ENCODE measurements at regions not wholly inside any gene's neighbourhood (a gene's known extent, or its start where the extent isn't known, plus 50 kb on each side); places are given as distances from the start of the nearest gene placed in this dataset.

DNA sequence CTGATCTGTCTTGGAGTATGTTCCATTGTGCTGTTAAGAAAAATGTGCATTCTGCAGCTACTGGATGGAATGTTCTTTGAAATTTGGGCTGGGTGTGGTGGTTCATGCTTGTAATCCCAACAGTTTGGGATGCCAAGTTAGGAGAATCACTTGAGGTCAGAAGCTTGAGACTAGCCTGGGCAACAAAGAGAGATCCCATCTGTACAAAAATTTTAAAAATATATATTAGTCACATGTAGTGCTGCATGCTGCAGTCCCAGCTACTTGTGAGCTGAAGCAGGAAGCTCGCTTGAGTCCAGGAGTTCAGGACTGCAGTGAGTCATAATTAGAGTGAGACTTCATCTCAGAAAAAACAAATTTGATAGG, 62.8 kb upstream of the PLSCR4 start:
- TF ChIP-seq, protein P1, sequence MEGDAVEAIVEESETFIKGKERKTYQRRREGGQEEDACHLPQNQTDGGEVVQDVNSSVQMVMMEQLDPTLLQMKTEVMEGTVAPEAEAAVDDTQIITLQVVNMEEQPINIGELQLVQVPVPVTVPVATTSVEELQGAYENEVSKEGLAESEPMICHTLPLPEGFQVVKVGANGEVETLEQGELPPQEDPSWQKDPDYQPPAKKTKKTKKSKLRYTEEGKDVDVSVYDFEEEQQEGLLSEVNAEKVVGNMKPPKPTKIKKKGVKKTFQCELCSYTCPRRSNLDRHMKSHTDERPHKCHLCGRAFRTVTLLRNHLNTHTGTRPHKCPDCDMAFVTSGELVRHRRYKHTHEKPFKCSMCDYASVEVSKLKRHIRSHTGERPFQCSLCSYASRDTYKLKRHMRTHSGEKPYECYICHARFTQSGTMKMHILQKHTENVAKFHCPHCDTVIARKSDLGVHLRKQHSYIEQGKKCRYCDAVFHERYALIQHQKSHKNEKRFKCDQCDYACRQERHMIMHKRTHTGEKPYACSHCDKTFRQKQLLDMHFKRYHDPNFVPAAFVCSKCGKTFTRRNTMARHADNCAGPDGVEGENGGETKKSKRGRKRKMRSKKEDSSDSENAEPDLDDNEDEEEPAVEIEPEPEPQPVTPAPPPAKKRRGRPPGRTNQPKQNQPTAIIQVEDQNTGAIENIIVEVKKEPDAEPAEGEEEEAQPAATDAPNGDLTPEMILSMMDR (IDR thresholded peaks at IDR 0.05; ENCODE audit: unreplicated experiment) = no peak
- Mint-ChIP-seq H3K27me3 (ENCODE audit: insufficient read depth, unreplicated experiment) (no peaks in the 10 kb centered on the region), H3K4me1 (ENCODE audit: insufficient read depth, unreplicated experiment) (peaks cover 48% of the 10 kb centered on the region), H3K36me3 (ENCODE audit: insufficient read depth, unreplicated experiment) (no peaks in the 10 kb centered on the region), H3K9me3 (ENCODE audit: unreplicated experiment) (peaks cover 18% of the 10 kb centered on the region), H3K27ac (ENCODE audit: low read depth, unreplicated experiment) (peak overlapping the region; percentile 68), H3K4me3 (ENCODE audit: unreplicated experiment) (peak overlapping the region; percentile 47)
- BruUV-seq (replicated peaks) = no TSS peak
- DNase-seq (ENCODE audit: unreplicated experiment) = peak; percentile 61
- CTCF ChIA-PET = interaction anchor here (0.5 to 3.0 kb wide), 11 partner anchors 13 to 435 kb away, joined by 3 to 21 read pairs (median 3); no protein-coding TSS in a partner anchor
- POLR2A ChIA-PET = interaction anchor here (0.7 to 1.8 kb wide), 14 partner anchors 9 to 264 kb away, joined by 3 to 6 read pairs (median 3); partner anchors contain the start of genes PLOD2, PLSCR1 and PLSCR4
- intact Hi-C loops (cut with micrococcal nuclease) = no loop called here

- BruUV-seq (replicated peaks) = no TSS peak
- peak; percentile 10 for DNase-seq (ENCODE audit: unreplicated experiment)
- CTCF ChIA-PET = interaction anchor here (0.5 to 3.0 kb wide), 11 partner anchors 14 to 859 kb away, joined by 3 to 21 read pairs (median 4); no protein-coding TSS in a partner anchor
- no peak overlapping the region for H3K4me3 Mint-ChIP-seq (ENCODE audit: unreplicated experiment)
- POLR2A ChIA-PET = interaction anchor here (0.5 to 1.8 kb wide), 13 partner anchors 9 to 238 kb away, joined by 3 to 6 read pairs (median 3); partner anchors contain the start of genes PLOD2, PLSCR1 and PLSCR4
- H3K9me3 Mint-ChIP-seq (ENCODE audit: unreplicated experiment) = peaks cover 18% of the 10 kb centered on the region
- H3K36me3 Mint-ChIP-seq (ENCODE audit: insufficient read depth, unreplicated experiment) = no peaks in the 10 kb centered on the region
- H3K27ac Mint-ChIP-seq (ENCODE audit: low read depth, unreplicated experiment) = peak overlapping the region; percentile 68
- TF ChIP-seq, protein P1 (IDR thresholded peaks at IDR 0.05; ENCODE audit: unreplicated experiment) = no peak
- no peaks in the 10 kb centered on the region for H3K27me3 Mint-ChIP-seq (ENCODE audit: insufficient read depth, unreplicated experiment)
- intact Hi-C loops (cut with micrococcal nuclease) = no loop called here
- peaks cover 53% of the 10 kb centered on the region for H3K4me1 Mint-ChIP-seq (ENCODE audit: insufficient read depth, unreplicated experiment)
Measured at GRCh38 chr3:146313031-146313745, 62.3 kb upstream of the PLSCR4 start.

- intact Hi-C loops (cut with micrococcal nuclease) = no loop called here
- TF ChIP-seq, protein P1 (IDR thresholded peaks at IDR 0.05; ENCODE audit: unreplicated experiment) = no peak
- no peaks in the 10 kb centered on the region for H3K27me3 Mint-ChIP-seq (ENCODE audit: insufficient read depth, unreplicated experiment)
- H3K4me3 Mint-ChIP-seq (ENCODE audit: unreplicated experiment) = peak overlapping the region; percentile 28
- BruUV-seq (replicated peaks) = no TSS peak
- no peak overlapping the region for H3K27ac Mint-ChIP-seq (ENCODE audit: low read depth, unreplicated experiment)
- CTCF ChIA-PET = interaction anchor here (0.5 to 2.1 kb wide), 4 partner anchors 18 to 197 kb away, joined by 3 to 9 read pairs (median 3); no protein-coding TSS in a partner anchor
- DNase-seq (ENCODE audit: unreplicated experiment) = peak; percentile 28
- no peaks in the 10 kb centered on the region for H3K36me3 Mint-ChIP-seq (ENCODE audit: insufficient read depth, unreplicated experiment)
- H3K4me1 Mint-ChIP-seq (ENCODE audit: insufficient read depth, unreplicated experiment) = peaks cover 27% of the 10 kb centered on the region
- POLR2A ChIA-PET = interaction anchor here (0.6 to 1.6 kb wide), 5 partner anchors 10 to 236 kb away, joined by 3 to 4 read pairs (median 3); partner anchors contain the start of gene PLSCR1
- H3K9me3 Mint-ChIP-seq (ENCODE audit: unreplicated experiment) = peaks cover 15% of the 10 kb centered on the region
Measured at GRCh38 chr3:146308682-146309081, 57.8 kb upstream of the PLSCR4 start.

DNA sequence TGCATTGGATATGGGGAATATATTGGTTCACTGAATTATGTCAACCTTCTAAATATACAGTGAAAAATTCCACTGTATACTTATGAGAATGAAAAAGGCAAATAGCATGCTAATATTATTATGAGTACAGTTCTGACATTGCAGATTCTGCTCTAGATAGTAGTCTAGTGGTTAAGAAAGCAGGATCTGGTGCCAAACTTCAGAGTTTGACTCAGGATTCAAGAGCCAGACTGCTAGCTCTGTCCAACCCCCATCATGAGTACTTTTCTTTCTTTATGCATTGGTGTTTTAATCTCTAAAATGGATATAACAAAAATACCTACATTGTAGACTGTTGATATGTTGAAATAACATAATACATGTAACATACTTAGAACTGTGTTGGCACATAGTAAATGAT, 57.3 kb upstream of the PLSCR4 start:
- intact Hi-C loops (cut with micrococcal nuclease) = no loop called here

More for the DNA sequence above, 57.3 kb upstream of the PLSCR4 start:
- peaks cover 22% of the 10 kb centered on the region for H3K4me1 Mint-ChIP-seq (ENCODE audit: insufficient read depth, unreplicated experiment)
- H3K27ac Mint-ChIP-seq (ENCODE audit: low read depth, unreplicated experiment) = no peak overlapping the region
- BruUV-seq (replicated peaks) = no TSS peak
- H3K4me3 Mint-ChIP-seq (ENCODE audit: unreplicated experiment) = peak overlapping the region; percentile 28
- peaks cover 20% of the 10 kb centered on the region for H3K9me3 Mint-ChIP-seq (ENCODE audit: unreplicated experiment)
- H3K27me3 Mint-ChIP-seq (ENCODE audit: insufficient read depth, unreplicated experiment) = no peaks in the 10 kb centered on the region
- no peaks in the 10 kb centered on the region for H3K36me3 Mint-ChIP-seq (ENCODE audit: insufficient read depth, unreplicated experiment)
- POLR2A ChIA-PET = interaction anchor here (0.6 to 1.6 kb wide), 5 partner anchors 28 to 237 kb away, joined by 3 to 4 read pairs (median 3); partner anchors contain the start of gene PLSCR1
- TF ChIP-seq, protein P1 (IDR thresholded peaks at IDR 0.05; ENCODE audit: unreplicated experiment) = no peak
- DNase-seq (ENCODE audit: unreplicated experiment) = peak; percentile 39
- CTCF ChIA-PET = interaction anchor here (0.5 to 2.1 kb wide), 4 partner anchors 18 to 197 kb away, joined by 3 to 9 read pairs (median 3); no protein-coding TSS in a partner anchor

Data from MCF 10A (cell line).